ENCODE measurements at regions not wholly inside any gene's neighbourhood (a gene's known extent, or its start where the extent isn't known, plus 50 kb on each side); places are given as distances from the start of the nearest gene placed in this dataset.

DNA sequence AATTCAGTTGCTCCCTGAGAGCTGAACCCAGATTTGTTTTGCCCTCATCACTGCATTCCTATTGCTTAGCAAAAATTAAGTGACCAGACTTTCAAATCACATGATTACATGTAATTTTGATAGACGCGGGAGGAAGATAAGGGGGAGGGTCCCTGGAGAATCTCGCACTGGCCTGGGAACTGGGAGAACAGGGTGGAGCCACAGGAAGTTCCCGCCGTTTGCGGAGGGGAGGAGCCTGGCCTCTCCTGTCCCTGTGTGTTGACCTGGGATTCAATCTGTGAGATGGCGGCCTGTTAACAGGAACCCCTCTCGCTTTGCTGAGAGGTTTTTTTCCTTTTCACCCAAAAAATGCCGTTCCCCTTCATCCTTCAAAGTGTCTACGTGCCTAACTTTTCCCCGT is 142.9 kb upstream of the OR13F1 start:
- TF ChIP-seq, protein P1, sequence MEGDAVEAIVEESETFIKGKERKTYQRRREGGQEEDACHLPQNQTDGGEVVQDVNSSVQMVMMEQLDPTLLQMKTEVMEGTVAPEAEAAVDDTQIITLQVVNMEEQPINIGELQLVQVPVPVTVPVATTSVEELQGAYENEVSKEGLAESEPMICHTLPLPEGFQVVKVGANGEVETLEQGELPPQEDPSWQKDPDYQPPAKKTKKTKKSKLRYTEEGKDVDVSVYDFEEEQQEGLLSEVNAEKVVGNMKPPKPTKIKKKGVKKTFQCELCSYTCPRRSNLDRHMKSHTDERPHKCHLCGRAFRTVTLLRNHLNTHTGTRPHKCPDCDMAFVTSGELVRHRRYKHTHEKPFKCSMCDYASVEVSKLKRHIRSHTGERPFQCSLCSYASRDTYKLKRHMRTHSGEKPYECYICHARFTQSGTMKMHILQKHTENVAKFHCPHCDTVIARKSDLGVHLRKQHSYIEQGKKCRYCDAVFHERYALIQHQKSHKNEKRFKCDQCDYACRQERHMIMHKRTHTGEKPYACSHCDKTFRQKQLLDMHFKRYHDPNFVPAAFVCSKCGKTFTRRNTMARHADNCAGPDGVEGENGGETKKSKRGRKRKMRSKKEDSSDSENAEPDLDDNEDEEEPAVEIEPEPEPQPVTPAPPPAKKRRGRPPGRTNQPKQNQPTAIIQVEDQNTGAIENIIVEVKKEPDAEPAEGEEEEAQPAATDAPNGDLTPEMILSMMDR (conservative IDR thresholded peaks at IDR 0.05), result no peak
- no peak for TF ChIP-seq EZH2 (IDR thresholded peaks at IDR 0.05; ENCODE audit: low read depth)

Measured in PC-9 (cell line).